HG03378 (cell line): ENCODE measurements at regions not wholly inside any gene's neighbourhood (a gene's known extent, or its start where the extent isn't known, plus 50 kb on each side); places are given as distances from the start of the nearest gene placed in this dataset.
"Not testable (repeated sequence)": the region's sequence is repeated elsewhere in the genome, so short reads cannot be mapped to it uniquely, and the experiment has no call there.

Experiments
- ATAC-seq: cut with Tn5 transposase; IDR thresholded peaks from one replicate; pipeline ENCODE4 v1.9.1; 2021; ENCODE audit warnings: mild to moderate bottlenecking, moderate library complexity; ENCODE audit not compliant: unreplicated experiment

GRCh38 chr4:143819029-143819428, 86.3 kb downstream of the GYPE start:
- no peak for ATAC-seq

GRCh38 chr4:143817866-143818265, 87.5 kb downstream of the GYPE start:
- ATAC-seq: not testable (repeated sequence)

GRCh38 chr4:143815375-143815774, 90.0 kb downstream of the GYPE start:
- not testable (repeated sequence) for ATAC-seq

- ATAC-seq: not testable (repeated sequence)
Measured at GRCh38 chr4:143813431-143814154, 91.8 kb downstream of the GYPE start.

- ATAC-seq: not testable (repeated sequence)
Measured at GRCh38 chr4:143791693-143792092, 91.2 kb upstream of the FREM3 start.

- ATAC-seq: not testable (repeated sequence)
Measured at GRCh38 chr4:143790425-143790824, 90.0 kb upstream of the FREM3 start.

- ATAC-seq: not testable (repeated sequence)
Measured at GRCh38 chr4:143789618-143790017, 89.1 kb upstream of the FREM3 start.

GRCh38 chr4:143784567-143784966, 84.1 kb upstream of the FREM3 start:
- no peak for ATAC-seq

GRCh38 chr4:143782521-143782920, 82.0 kb upstream of the FREM3 start:
- ATAC-seq: no peak

GRCh38 chr4:143773998-143774895, 73.8 kb upstream of the FREM3 start:
- ATAC-seq: peak; percentile 100

GRCh38 chr4:143771269-143771668, 70.8 kb upstream of the FREM3 start:
- no peak for ATAC-seq

GRCh38 chr4:143768007-143768591, 67.6 kb upstream of the FREM3 start:
- no peak for ATAC-seq

- ATAC-seq: no peak
Measured at GRCh38 chr4:143763587-143763986, 63.1 kb upstream of the FREM3 start.

GRCh38 chr4:143762511-143762910, 62.0 kb upstream of the FREM3 start:
- no peak for ATAC-seq
